GM23338 (cell line): ENCODE measurements at regions not wholly inside any gene's neighbourhood (a gene's known extent, or its start where the extent isn't known, plus 50 kb on each side); places are given as distances from the start of the nearest gene placed in this dataset.

Experiments
- ATAC-seq: fragments of 200-7000 bp; cut with Tn5 transposase; 3 replicates; pipeline ENCODE4 v1.9.1; 2020
- DNase-seq: peaks from one replicate; pipeline ENCODE4 v3.0.0-alpha.2; 2015; ENCODE audit warnings: low spot score
- H2AFZ ChIP-seq: fragments of 200-600 bp; sonication (generic); 2 replicates; pipeline ENCODE4 v1.8.0; 2016; ENCODE audit warnings: antibody characterized with exemption, mild to moderate bottlenecking, moderate library complexity
- H3F3A ChIP-seq: fragments of 200-600 bp; sonication (generic); replicated peaks from 2 replicates; pipeline ENCODE4 v1.8.0; 2017; ENCODE audit warnings: antibody characterized with exemption, mixed run types, low read depth
- H3K27ac ChIP-seq: fragments of 200-600 bp; sonication (generic); 2 replicates; pipeline ENCODE4 v1.6.1; 2016; ENCODE audit warnings: low read depth
- H3K27me3 ChIP-seq: fragments of 200-600 bp; sonication (generic); 2 replicates; pipeline ENCODE4 v1.8.0; 2016; ENCODE audit warnings: mild to moderate bottlenecking, mixed run types, moderate library complexity; ENCODE audit not compliant: insufficient read depth
- H3K36me3 ChIP-seq: fragments of 200-600 bp; sonication (generic); 2 replicates; pipeline ENCODE4 v1.8.0; 2016; ENCODE audit warnings: mild to moderate bottlenecking; ENCODE audit not compliant: insufficient read depth
- H3K4me1 ChIP-seq: fragments of 200-600 bp; sonication (generic); 2 replicates; pipeline ENCODE4 v1.8.0; 2016; ENCODE audit warnings: mild to moderate bottlenecking, moderate library complexity; ENCODE audit not compliant: insufficient read depth
- H3K4me2 ChIP-seq: fragments of 200-600 bp; sonication (generic); 2 replicates; pipeline ENCODE4 v1.7.1; 2017; ENCODE audit warnings: mixed run types
- H3K4me3 ChIP-seq: fragments of 200-600 bp; sonication (generic); 2 replicates; pipeline ENCODE4 v1.6.1; 2016; ENCODE audit warnings: mixed run types
- H3K79me2 ChIP-seq: fragments of 200-600 bp; sonication (generic); replicated peaks from 2 replicates; pipeline ENCODE4 v1.8.0; 2017; ENCODE audit warnings: mild to moderate bottlenecking; ENCODE audit not compliant: insufficient read depth
- H3K9me2 ChIP-seq: fragments of 200-600 bp; sonication (generic); 2 replicates; pipeline ENCODE4 v1.8.0; 2017; ENCODE audit not compliant: insufficient read depth
- H4K20me1 ChIP-seq: fragments of 200-600 bp; sonication (generic); replicated peaks from 2 replicates; pipeline ENCODE4 v1.8.0; 2017; ENCODE audit warnings: mild to moderate bottlenecking; ENCODE audit not compliant: insufficient read depth
- H3K27ac Mint-ChIP-seq: 2 replicates; pipeline ENCODE4 v1.8.0; 2020; ENCODE audit warnings: inconsistent platforms, mild to moderate bottlenecking, moderate library complexity, mixed read lengths
- H3K27me3 Mint-ChIP-seq: 3 replicates; pipeline ENCODE4 v1.8.0; 2022; ENCODE audit warnings: low read depth, mild to moderate bottlenecking, moderate library complexity, mixed read lengths, inconsistent platforms; ENCODE audit not compliant: insufficient read depth, poor library complexity
- H3K36me3 Mint-ChIP-seq: 3 replicates; pipeline ENCODE4 v1.8.0; 2021; ENCODE audit warnings: low read depth, mild to moderate bottlenecking, inconsistent platforms, moderate library complexity, mixed read lengths
- H3K4me1 Mint-ChIP-seq: 3 replicates; pipeline ENCODE4 v1.8.0; 2020; ENCODE audit warnings: mild to moderate bottlenecking, inconsistent platforms, mixed read lengths
- H3K4me3 Mint-ChIP-seq: 3 replicates; pipeline ENCODE4 v1.8.0; 2021; ENCODE audit warnings: moderate library complexity, mild to moderate bottlenecking, inconsistent platforms, mixed read lengths
- H3K9me3 Mint-ChIP-seq: 3 replicates; pipeline ENCODE4 v1.8.0; 2020; ENCODE audit warnings: moderate library complexity, mild to moderate bottlenecking, inconsistent platforms, mixed read lengths
- REST ChIP-seq: IDR thresholded peaks from one replicate; pipeline ENCODE4 v1.6.1; 2018; ENCODE audit warnings: antibody characterized with exemption; ENCODE audit not compliant: unreplicated experiment
- ZNF462 ChIP-seq: fragments of 250-450 bp; sonication (Bioruptor Pico); IDR thresholded peaks from 2 replicates; pipeline ENCODE4 v1.5.0; 2020; ENCODE audit warnings: mild to moderate bottlenecking, moderate library complexity

DNA sequence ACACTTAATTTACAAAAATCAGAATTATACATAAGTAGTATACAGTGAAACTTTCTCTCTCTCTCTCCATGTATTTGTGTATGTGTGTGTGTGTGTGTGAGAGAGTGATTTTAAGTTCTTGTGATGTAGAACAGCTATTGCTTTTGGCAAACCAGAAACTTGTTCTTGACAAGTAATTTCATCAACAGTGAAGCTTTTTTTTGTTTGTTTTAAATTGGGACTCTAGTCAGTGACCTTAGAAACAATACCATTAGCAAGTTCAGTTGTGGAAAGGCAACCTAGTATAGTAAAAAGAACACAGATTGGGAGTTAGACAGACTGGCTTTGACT lies 319.1 kb downstream of the PTEN start:
- H3F3A ChIP-seq: no peaks in the 10 kb centered on the region
- ATAC-seq (no peak), DNase-seq (no peak)
- H3K4me2 ChIP-seq: no peak overlapping the region
- no peaks in the 10 kb centered on the region for H3K27me3 ChIP-seq
- no peaks in the 10 kb centered on the region; the same call in 1 of the 2 replicates for H3K9me2 ChIP-seq
- H3K4me1 ChIP-seq: no peaks in the 10 kb centered on the region
- no peak overlapping the region for H3K4me3 ChIP-seq
- H3K36me3 ChIP-seq: no peaks in the 10 kb centered on the region
- no peaks in the 10 kb centered on the region for H3K27me3 Mint-ChIP-seq
- no peaks in the 10 kb centered on the region for H3K36me3 Mint-ChIP-seq
- H3K9me3 Mint-ChIP-seq: no peaks in the 10 kb centered on the region
- no peaks in the 10 kb centered on the region for H4K20me1 ChIP-seq
- H3K27ac ChIP-seq: no peak overlapping the region
- H3K4me1 Mint-ChIP-seq: no peaks in the 10 kb centered on the region
- H2AFZ ChIP-seq: no peak overlapping the region
- H3K4me3 Mint-ChIP-seq: no peak overlapping the region
- no peak overlapping the region for H3K27ac Mint-ChIP-seq
- H3K79me2 ChIP-seq: no peaks in the 10 kb centered on the region
- no peak for TF ChIP-seq REST
- no peak for TF ChIP-seq ZNF462 (CRISPR knock-in tag)
